Sigmoid colon (tissue), 6 donors: ENCODE measurements at regions not wholly inside any gene's neighbourhood (a gene's known extent, or its start where the extent isn't known, plus 50 kb on each side); places are given as distances from the start of the nearest gene placed in this dataset.
"Not testable (repeated sequence)": the region's sequence is repeated elsewhere in the genome, so short reads cannot be mapped to it uniquely, and the experiment has no call there.

ENCODE experiments used
- DNase-seq: peaks from one replicate; pipeline ENCODE4 v3.0.0-alpha.2; 2019
- H3K27ac ChIP-seq, 4 donors: fragments of 200-600 bp; sonication (generic); one replicate each; pipeline ENCODE4 v1.5.1; 2016 to 2019; ENCODE audit warnings: mild to moderate bottlenecking in 1 of 4
- H3K27me3 ChIP-seq, 3 donors: fragments of 200-600 bp; sonication (generic); one replicate each; pipeline ENCODE4 v1.5.1; 2019; ENCODE audit warnings: mild to moderate bottlenecking in 1 of 3
- H3K36me3 ChIP-seq, 4 donors: fragments of 200-600 bp; sonication (generic); one replicate each; pipeline ENCODE4 v1.5.1; 2016 to 2019
- H3K4me1 ChIP-seq, 4 donors: fragments of 200-600 bp; sonication (generic); one replicate each; pipeline ENCODE4 v1.5.1; 2017 to 2019
- H3K4me3 ChIP-seq, 4 donors: fragments of 200-600 bp; sonication (generic); one replicate each; pipeline ENCODE4 v1.5.1; 2017 to 2019; ENCODE audit warnings: mild to moderate bottlenecking in 2 of 4, moderate library complexity in 1 of 4
- H3K9me3 ChIP-seq, 4 donors: fragments of 200-600 bp in 3 of 4; sonication (generic) in 3 of 4; one replicate each; pipeline versions ENCODE4 v1.5.1 to v1.6.1; 2013 to 2019
- CTCF ChIP-seq, 4 experiments: fragments of 450-650 bp in 3 of 4; fragments of 200-600 bp in 1 of 4; IDR thresholded peaks; one replicate each; pipeline ENCODE4 v1.5.1; 2016 to 2019; ENCODE audit warnings: antibody characterized with exemption in 4 of 4, mild to moderate bottlenecking in 3 of 4, moderate library complexity in 2 of 4
- EP300 ChIP-seq, 4 donors: sonication (generic); formaldehyde crosslinking; IDR thresholded peaks; one replicate each; pipeline ENCODE4 v1.6.1; 2017; ENCODE audit warnings: antibody characterized with exemption in 4 of 4
- POLR2A ChIP-seq, 2 donors: fragments of 450-650 bp; IDR thresholded peaks; one replicate each; pipeline ENCODE4 v1.6.1; 2016; ENCODE audit warnings: antibody characterized with exemption in 2 of 2, mild to moderate bottlenecking in 2 of 2, moderate library complexity in 2 of 2
- POLR2AphosphoS5 ChIP-seq, 4 donors: sonication (generic); formaldehyde crosslinking; IDR thresholded peaks; one replicate each; pipeline ENCODE4 v1.6.1; 2017; ENCODE audit warnings: antibody characterized with exemption in 4 of 4
- WGBS, 2 donors: extraction: QIAGEN DNeasy Blood & Tissue Kit; methylation state at CpG; one replicate each; pipeline ENCODE4 v1.1.7; 2013; 5-methylcytosine and 5-hydroxymethylcytosine counted together
- intact Hi-C: fragments of 100-400 bp; cut with DNase I; formaldehyde crosslinking; loops from one replicate; pipeline ENCODE4 v1.15.1; 2023
- donor health status: healthy with polysubstance abuse.
- donor health status: healthy.

GRCh38 chr14:66005900-66006434 is 480.2 kb upstream of the CCDC196 start:
- Histone ChIP-seq H3K4me1 (no peaks in the 10 kb centered on the region), H3K4me3 (no peak overlapping the region), H3K9me3 (peaks cover 0 to 4% (median 0%) of the 10 kb centered on the region in 4 donors), H3K27me3 (no peaks in the 10 kb centered on the region), H3K27ac (no peak overlapping the region), H3K36me3 (no peaks in the 10 kb centered on the region)
- TF ChIP-seq CTCF (IDR thresholded peaks at IDR 0.05) (no peak), POLR2AphosphoS5 (IDR thresholded peaks at IDR 0.05) (no peak), EP300 (IDR thresholded peaks at IDR 0.05) (no peak)
- intact Hi-C loops, result no loop called here
- DNase-seq, result no peak
- 44 to 55% methylated on average over 2 of the region's 2 CpGs for WGBS, 2 donors

GRCh38 chr14:66008631-66009030 is 477.5 kb upstream of the CCDC196 start:
- WGBS, 2 donors, result 60 to 83% methylated on average over 2 of the region's 2 CpGs
- intact Hi-C loops, result no loop called here

GRCh38 chr14:66009089-66009488 is 477.1 kb upstream of the CCDC196 start:
- Histone ChIP-seq H3K4me3 (no peak overlapping the region), H3K4me1 (no peaks in the 10 kb centered on the region), H3K36me3 (no peaks in the 10 kb centered on the region), H3K27ac (no peak overlapping the region), H3K9me3 (no peaks in the 10 kb centered on the region), H3K27me3 (no peaks in the 10 kb centered on the region)
- no peak for DNase-seq
- TF ChIP-seq CTCF (IDR thresholded peaks at IDR 0.05) (no peak), POLR2A (IDR thresholded peaks at IDR 0.05) (no peak), EP300 (IDR thresholded peaks at IDR 0.05) (no peak), POLR2AphosphoS5 (IDR thresholded peaks at IDR 0.05) (no peak)
- 64 to 81% methylated on average over 2 of the region's 2 CpGs for WGBS, 2 donors
- intact Hi-C loops, result no loop called here

More at GRCh38 chr14:66008631-66009030, 477.5 kb upstream of the CCDC196 start:
- no peak overlapping the region for H3K4me3 ChIP-seq
- no peak overlapping the region for H3K27ac ChIP-seq
- TF ChIP-seq POLR2AphosphoS5 (IDR thresholded peaks at IDR 0.05), result no peak
- no peaks in the 10 kb centered on the region for H3K36me3 ChIP-seq
- no peak for DNase-seq
- H3K9me3 ChIP-seq, result no peaks in the 10 kb centered on the region
- no peaks in the 10 kb centered on the region for H3K4me1 ChIP-seq
- H3K27me3 ChIP-seq, result no peaks in the 10 kb centered on the region

- no peak for DNase-seq
- intact Hi-C loops, result no loop called here
- Histone ChIP-seq H3K9me3 (no peaks in the 10 kb centered on the region), H3K27ac (no peak overlapping the region), H3K36me3 (no peaks in the 10 kb centered on the region), H3K27me3 (no peaks in the 10 kb centered on the region), H3K4me1 (no peaks in the 10 kb centered on the region), H3K4me3 (no peak overlapping the region)
- TF ChIP-seq POLR2A (IDR thresholded peaks at IDR 0.05), result no peak
- TF ChIP-seq EP300 (IDR thresholded peaks at IDR 0.05), result no peak
- TF ChIP-seq CTCF (IDR thresholded peaks at IDR 0.05), result no peak
- no peak for TF ChIP-seq POLR2AphosphoS5 (IDR thresholded peaks at IDR 0.05)
- 46 to 80% methylated on average over 2 of the region's 2 CpGs for WGBS, 2 donors
These were observed 475.5 kb upstream of the CCDC196 start for GRCh38 chr14:66010695-66011094.

GRCh38 chr14:66011855-66012254 is 474.3 kb upstream of the CCDC196 start:
- Histone ChIP-seq H3K36me3 (no peaks in the 10 kb centered on the region), H3K4me3 (no peak overlapping the region), H3K27me3 (no peaks in the 10 kb centered on the region), H3K4me1 (no peaks in the 10 kb centered on the region), H3K27ac (no peak overlapping the region), H3K9me3 (no peaks in the 10 kb centered on the region)
- WGBS, 2 donors, result 87 to 90% methylated on average over 3 of the region's 3 CpGs
- DNase-seq, result no peak
- intact Hi-C loops, result no loop called here
- TF ChIP-seq POLR2AphosphoS5 (IDR thresholded peaks at IDR 0.05) (no peak), CTCF (IDR thresholded peaks at IDR 0.05) (no peak), EP300 (IDR thresholded peaks at IDR 0.05) (no peak), POLR2A (IDR thresholded peaks at IDR 0.05) (no peak)

- DNase-seq, result not testable (repeated sequence)
These were observed 472.6 kb upstream of the CCDC196 start for GRCh38 chr14:66013607-66014006.

More at GRCh38 chr14:66013607-66014006, 472.6 kb upstream of the CCDC196 start:
- H3K4me3 ChIP-seq, H3K9me3 ChIP-seq, H3K36me3 ChIP-seq, H3K27ac ChIP-seq, H3K4me1 ChIP-seq, intact Hi-C loops, H3K27me3 ChIP-seq: not testable (repeated sequence)
- 87 to 95% methylated on average over 42 of the region's 42 CpGs for WGBS, 2 donors
